ENCODE measurements at regions not wholly inside any gene's neighbourhood (a gene's known extent, or its start where the extent isn't known, plus 50 kb on each side); places are given as distances from the start of the nearest gene placed in this dataset.
"Not testable (repeated sequence)": the region's sequence is repeated elsewhere in the genome, so short reads cannot be mapped to it uniquely, and the experiment has no call there.

- peak; percentile 15 for DNase-seq (ENCODE audit: low read depth)
Measured at GRCh38 chr6:84926189-84927155, 162.1 kb upstream of the TBX18 start.

- no peak for DNase-seq (ENCODE audit: low read depth)
Measured at GRCh38 chr6:84921891-84922290, 157.5 kb upstream of the TBX18 start.

GRCh38 chr6:84920021-84920420, 155.6 kb upstream of the TBX18 start:
- DNase-seq (ENCODE audit: low read depth): no peak

- DNase-seq (ENCODE audit: low read depth): no peak
Measured at GRCh38 chr6:84916704-84917103, 152.3 kb upstream of the TBX18 start.

GRCh38 chr6:84912472-84913322, 148.3 kb upstream of the TBX18 start:
- DNase-seq (ENCODE audit: low read depth): no peak

- no peak for DNase-seq (ENCODE audit: low read depth)
Measured at GRCh38 chr6:84910906-84911607, 146.7 kb upstream of the TBX18 start.

- no peak for DNase-seq (ENCODE audit: low read depth)
Measured at GRCh38 chr6:84908304-84908904, 144.0 kb upstream of the TBX18 start.

- DNase-seq (ENCODE audit: low read depth): no peak
Measured at GRCh38 chr6:84906514-84906913, 142.1 kb upstream of the TBX18 start.

GRCh38 chr6:84905823-84906222, 141.4 kb upstream of the TBX18 start:
- no peak for DNase-seq (ENCODE audit: low read depth)

- DNase-seq (ENCODE audit: low read depth): no peak
Measured at GRCh38 chr6:84902354-84902928, 138.0 kb upstream of the TBX18 start.

- DNase-seq (ENCODE audit: low read depth): peak; percentile 74
Measured at GRCh38 chr6:84897988-84898594, 133.7 kb upstream of the TBX18 start.

GRCh38 chr6:84897011-84897410, 132.6 kb upstream of the TBX18 start:
- no peak for DNase-seq (ENCODE audit: low read depth)

- DNase-seq (ENCODE audit: low read depth): peak; percentile 60
Measured at GRCh38 chr6:84892671-84893070, 128.3 kb upstream of the TBX18 start.

- DNase-seq (ENCODE audit: low read depth): no peak
Measured at GRCh38 chr6:84882768-84883766, 118.7 kb upstream of the TBX18 start.

GRCh38 chr6:84879385-84879784, 115.0 kb upstream of the TBX18 start:
- not testable (repeated sequence) for DNase-seq (ENCODE audit: low read depth)

- DNase-seq (ENCODE audit: low read depth): no peak
Measured at GRCh38 chr6:84877515-84878210, 113.3 kb upstream of the TBX18 start.

- DNase-seq (ENCODE audit: low read depth): no peak
Measured at GRCh38 chr6:84876723-84877514, 112.5 kb upstream of the TBX18 start.

- DNase-seq (ENCODE audit: low read depth): no peak
Measured at GRCh38 chr6:84872996-84873723, 108.8 kb upstream of the TBX18 start.

All from non-pigmented ciliary epithelial cell (primary cell).